ENCODE measurements at regions not wholly inside any gene's neighbourhood (a gene's known extent, or its start where the extent isn't known, plus 50 kb on each side); places are given as distances from the start of the nearest gene placed in this dataset.

- TF ChIP-seq CTCF (IDR thresholded peaks at IDR 0.05; ENCODE audit: poor library complexity, severe bottlenecking) (no peak), RAD21 (conservative IDR thresholded peaks at IDR 0.05) (no peak), SMC3 (conservative IDR thresholded peaks at IDR 0.05; ENCODE audit: poor library complexity) (no peak), TAF1 (IDR thresholded peaks at IDR 0.05; ENCODE audit: low read depth) (no peak), REST (IDR thresholded peaks at IDR 0.05; ENCODE audit: borderline replicate concordance) (peak; percentile 87), EZH2 (IDR thresholded peaks at IDR 0.05; ENCODE audit: borderline replicate concordance, insufficient read depth, low read length, poor library complexity, severe bottlenecking) (no peak)
Measured at GRCh38 chr3:180183346-180183745, 146.6 kb upstream of the PEX5L start.
